Ovary (tissue), 3 donors: ENCODE measurements at regions not wholly inside any gene's neighbourhood (a gene's known extent, or its start where the extent isn't known, plus 50 kb on each side); places are given as distances from the start of the nearest gene placed in this dataset.

ENCODE experiments used
- CTCF ChIP-seq, 3 donors: fragments of 450-650 bp in 2 of 3; fragments of 200-600 bp in 1 of 3; IDR thresholded peaks; one replicate each; pipeline versions ENCODE4 v1.5.1 to v1.8.0; 2016 to 2022; ENCODE audit warnings: antibody characterized with exemption in 3 of 3, mild to moderate bottlenecking in 1 of 3
- EP300 ChIP-seq: sonication (generic); formaldehyde crosslinking; IDR thresholded peaks from one replicate; pipeline ENCODE4 v1.6.1; 2017; ENCODE audit warnings: antibody characterized with exemption
- POLR2A ChIP-seq: fragments of 450-650 bp; IDR thresholded peaks from one replicate; pipeline ENCODE4 v1.6.1; 2017; ENCODE audit warnings: antibody characterized with exemption, mild to moderate bottlenecking, moderate library complexity
- donor health status: DM: no; HTN: no; CAD: no.

- TF ChIP-seq POLR2A (no peak), CTCF (IDR thresholded peaks at IDR 0.05) (no peak), EP300 (no peak)
Measured at GRCh38 chr10:105538874-105539273, 897.8 kb downstream of the SORCS3 start.
